Smooth muscle cell (in vitro differentiated cells): ENCODE measurements at regions not wholly inside any gene's neighbourhood (a gene's known extent, or its start where the extent isn't known, plus 50 kb on each side); places are given as distances from the start of the nearest gene placed in this dataset.

ENCODE experiments used
- DNase-seq: peaks from one replicate; lab custom pipeline; 2025; ENCODE audit not compliant: unreplicated experiment; lab: John Stamatoyannopoulos, UW
- H2AFZ ChIP-seq: fragments of 200-600 bp; sonication (generic); 2 replicates; pipeline ENCODE4 v1.6.0; 2016; ENCODE audit warnings: antibody characterized with exemption, low read depth, mild to moderate bottlenecking
- H3F3A ChIP-seq: fragments of 200-600 bp; sonication (generic); 2 replicates; pipeline ENCODE4 v1.6.0; 2017; ENCODE audit warnings: antibody characterized with exemption, low read depth
- H3K27ac ChIP-seq: fragments of 200-600 bp; sonication (generic); 2 replicates; pipeline ENCODE4 v1.5.1; 2016; ENCODE audit warnings: low read depth, mild to moderate bottlenecking
- H3K27me3 ChIP-seq: fragments of 200-600 bp; sonication (generic); 2 replicates; pipeline ENCODE4 v1.6.1; 2016; ENCODE audit warnings: low read depth, mild to moderate bottlenecking
- H3K36me3 ChIP-seq: fragments of 200-600 bp; sonication (generic); 2 replicates; pipeline ENCODE4 v1.5.1; 2016; ENCODE audit warnings: low read depth
- H3K4me1 ChIP-seq: fragments of 200-600 bp; sonication (generic); 2 replicates; pipeline ENCODE4 v1.5.1; 2016; ENCODE audit warnings: low read depth
- H3K4me2 ChIP-seq: fragments of 200-600 bp; sonication (generic); 2 replicates; pipeline ENCODE4 v1.6.0; 2016; ENCODE audit warnings: mild to moderate bottlenecking
- H3K4me3 ChIP-seq: fragments of 200-600 bp; sonication (generic); 2 replicates; pipeline ENCODE4 v1.5.1; 2016; ENCODE audit warnings: mild to moderate bottlenecking
- H3K79me2 ChIP-seq: fragments of 200-600 bp; sonication (generic); 2 replicates; pipeline ENCODE4 v1.6.0; 2016; ENCODE audit warnings: low read depth, mild to moderate bottlenecking
- H3K9ac ChIP-seq: fragments of 200-600 bp; sonication (generic); 2 replicates; pipeline ENCODE4 v1.6.0; 2016; ENCODE audit warnings: low read depth
- H3K9me3 ChIP-seq: fragments of 200-600 bp; sonication (generic); replicated peaks from 2 replicates; pipeline ENCODE4 v1.5.1; 2016; ENCODE audit warnings: low read depth
- H4K20me1 ChIP-seq: fragments of 200-600 bp; sonication (generic); 2 replicates; pipeline ENCODE4 v1.6.0; 2016; ENCODE audit warnings: low read depth
- CTCF ChIP-seq: fragments of 200-600 bp; sonication (generic); IDR thresholded peaks from 2 replicates; pipeline ENCODE4 v1.5.1; 2017; ENCODE audit warnings: borderline replicate concordance, mild to moderate bottlenecking, antibody characterized with exemption; ENCODE audit not compliant: insufficient read depth, poor library complexity, severe bottlenecking
- WGBS: methylation state at CpG from one replicate; pipeline ENCODE4 v1.1.7; 2016; ENCODE audit warnings: low lambda C conversion rate; 5-methylcytosine and 5-hydroxymethylcytosine counted together

- WGBS = 69% methylated on average over 7 of the region's 7 CpGs
- Histone ChIP-seq H3F3A (no peaks in the 10 kb centered on the region), H3K79me2 (no peaks in the 10 kb centered on the region), H3K27me3 (no peaks in the 10 kb centered on the region), H3K36me3 (no peaks in the 10 kb centered on the region), H3K27ac (no peak overlapping the region), H3K4me1 (peaks cover 4% of the 10 kb centered on the region), H3K9ac (no peak overlapping the region), H3K4me3 (no peak overlapping the region), H4K20me1 (no peaks in the 10 kb centered on the region), H2AFZ (no peak overlapping the region), H3K9me3 (no peaks in the 10 kb centered on the region), H3K4me2 (peak overlapping the region; percentile 46)
- no peak for DNase-seq
- no peak for TF ChIP-seq CTCF
Measured at GRCh38 chr12:92650228-92650822, 52.5 kb upstream of the PLEKHG7 start.

GRCh38 chr12:92649511-92650227 lies 53.1 kb upstream of the PLEKHG7 start:
- H3K9me3 ChIP-seq = no peaks in the 10 kb centered on the region
- no peak overlapping the region for H3K4me3 ChIP-seq
- H3K4me1 ChIP-seq = peaks cover 4% of the 10 kb centered on the region
- no peak overlapping the region for H3K27ac ChIP-seq
- no peaks in the 10 kb centered on the region for H4K20me1 ChIP-seq
- H3K79me2 ChIP-seq = no peaks in the 10 kb centered on the region
- no peaks in the 10 kb centered on the region for H3F3A ChIP-seq
- H3K9ac ChIP-seq = no peak overlapping the region
- DNase-seq = no peak
- H2AFZ ChIP-seq = peak overlapping the region; percentile 54
- peak; percentile 68 for TF ChIP-seq CTCF
- no peaks in the 10 kb centered on the region for H3K27me3 ChIP-seq
- no peaks in the 10 kb centered on the region for H3K36me3 ChIP-seq
- 33% methylated on average over 11 of the region's 11 CpGs for WGBS
- peak overlapping the region; percentile 46 for H3K4me2 ChIP-seq

- Histone ChIP-seq H3K4me1 (peaks cover 4% of the 10 kb centered on the region), H3K36me3 (no peaks in the 10 kb centered on the region), H3F3A (no peaks in the 10 kb centered on the region), H4K20me1 (no peaks in the 10 kb centered on the region), H3K27ac (no peak overlapping the region), H3K4me2 (no peak overlapping the region), H2AFZ (peak overlapping the region; percentile 26), H3K9ac (no peak overlapping the region), H3K27me3 (no peaks in the 10 kb centered on the region), H3K79me2 (no peaks in the 10 kb centered on the region), H3K9me3 (no peaks in the 10 kb centered on the region), H3K4me3 (no peak overlapping the region)
- no peak for DNase-seq
- TF ChIP-seq CTCF = no peak
- 77% methylated on average over 6 of the region's 6 CpGs for WGBS
Measured at GRCh38 chr12:92648242-92649031, 54.4 kb upstream of the PLEKHG7 start.
